H1 (cell line): ENCODE measurements at regions not wholly inside any gene's neighbourhood (a gene's known extent, or its start where the extent isn't known, plus 50 kb on each side); places are given as distances from the start of the nearest gene placed in this dataset.

Experiments
- CTCF ChIP-seq, 3 experiments: IDR thresholded peaks; 1 replicate in 2 of 3; 2 replicates in 1 of 3; pipeline versions ENCODE4 v1.5.1 to v1.6.1; 2011; ENCODE audit warnings: low read length in 3 of 3, mild to moderate bottlenecking in 3 of 3, inconsistent platforms in 2 of 3, low read depth in 1 of 3, moderate library complexity in 1 of 3; ENCODE audit not compliant: insufficient read depth in 1 of 3; ENCODE audit errors: control extremely low read depth in 1 of 3
- EZH2 ChIP-seq: fragments of 200-600 bp; sonication (generic); IDR thresholded peaks from 2 replicates; pipeline ENCODE4 v1.7.1; 2012; ENCODE audit warnings: low read depth, mild to moderate bottlenecking, moderate library complexity, low read length, inconsistent platforms; ENCODE audit not compliant: severe bottlenecking
- JUN ChIP-seq: IDR thresholded peaks from 2 replicates; pipeline ENCODE4 v1.6.1; 2011; ENCODE audit warnings: low read depth, mild to moderate bottlenecking, improper control_type of control experiment, low read length
- JUND ChIP-seq: IDR thresholded peaks from 2 replicates; pipeline ENCODE4 v1.6.1; 2011; ENCODE audit warnings: mild to moderate bottlenecking, improper control_type of control experiment, low read length
- SIN3A ChIP-seq, 2 experiments: IDR thresholded peaks in 1 of 2; conservative IDR thresholded peaks in 1 of 2; 2 replicates each; pipeline ENCODE4 v1.6.1; 2011 to 2012; ENCODE audit warnings: low read length in 2 of 2, improper control_type of control experiment in 1 of 2, low read depth in 1 of 2, mild to moderate bottlenecking in 1 of 2

GRCh38 chr10:61341008-61341407 is 112.2 kb downstream of the TMEM26 start:
- TF ChIP-seq CTCF (IDR thresholded peaks at IDR 0.05; ENCODE audit: control extremely low read depth in 1 of 3, insufficient read depth in 1 of 3, low read depth in 1 of 3, low read length in 3 of 3): no peak
- TF ChIP-seq JUND: no peak
- TF ChIP-seq JUN: no peak
- TF ChIP-seq SIN3A (conservative IDR thresholded peaks at IDR 0.05 in 1 of 2, IDR thresholded peaks at IDR 0.05 in 1 of 2; ENCODE audit: low read depth in 1 of 2, low read length in 2 of 2): no peak
- no peak for TF ChIP-seq EZH2
